ENCODE measurements at regions not wholly inside any gene's neighbourhood (a gene's known extent, or its start where the extent isn't known, plus 50 kb on each side); places are given as distances from the start of the nearest gene placed in this dataset.

DNA sequence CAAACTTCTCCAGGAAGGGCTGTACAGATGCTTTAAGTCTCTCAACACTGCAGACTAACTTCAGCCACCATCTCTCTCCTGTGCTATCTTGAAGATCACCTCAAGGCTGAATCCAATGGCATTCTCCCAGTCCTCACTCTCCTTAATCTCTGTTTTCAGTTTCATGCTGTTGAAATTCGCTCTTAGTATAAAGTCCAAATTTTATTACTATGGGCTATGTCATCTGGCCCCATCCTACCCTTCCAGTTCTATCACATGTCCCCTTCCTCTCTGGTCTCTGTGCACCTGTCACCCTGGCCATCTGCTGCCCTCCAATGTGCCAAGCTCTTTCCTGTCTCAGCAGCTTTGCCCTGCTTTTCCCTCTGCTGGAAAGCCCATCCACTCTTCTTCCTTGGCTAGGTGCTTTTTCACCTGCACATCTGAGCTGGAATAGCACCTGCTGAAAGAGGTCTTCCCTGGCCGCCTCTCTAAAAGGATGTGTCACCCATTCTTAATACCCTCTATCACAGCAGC lies 284.7 kb upstream of the MAP3K1 start:
- TF ChIP-seq TAF1 (IDR thresholded peaks at IDR 0.05; ENCODE audit: borderline replicate concordance, insufficient read depth, low read length) (no peak), FOXP2 (optimal IDR thresholded peaks at IDR 0.05; ENCODE audit: borderline replicate concordance, extremely low read depth, extremely low read length, insufficient read depth) (no peak), POLR2AphosphoS5 (IDR thresholded peaks at IDR 0.05; ENCODE audit: low read depth, low read length) (no peak), SIN3A (IDR thresholded peaks at IDR 0.05; ENCODE audit: borderline replicate concordance, insufficient read depth, low read length) (no peak)
- TF ChIP-seq, protein P1, sequence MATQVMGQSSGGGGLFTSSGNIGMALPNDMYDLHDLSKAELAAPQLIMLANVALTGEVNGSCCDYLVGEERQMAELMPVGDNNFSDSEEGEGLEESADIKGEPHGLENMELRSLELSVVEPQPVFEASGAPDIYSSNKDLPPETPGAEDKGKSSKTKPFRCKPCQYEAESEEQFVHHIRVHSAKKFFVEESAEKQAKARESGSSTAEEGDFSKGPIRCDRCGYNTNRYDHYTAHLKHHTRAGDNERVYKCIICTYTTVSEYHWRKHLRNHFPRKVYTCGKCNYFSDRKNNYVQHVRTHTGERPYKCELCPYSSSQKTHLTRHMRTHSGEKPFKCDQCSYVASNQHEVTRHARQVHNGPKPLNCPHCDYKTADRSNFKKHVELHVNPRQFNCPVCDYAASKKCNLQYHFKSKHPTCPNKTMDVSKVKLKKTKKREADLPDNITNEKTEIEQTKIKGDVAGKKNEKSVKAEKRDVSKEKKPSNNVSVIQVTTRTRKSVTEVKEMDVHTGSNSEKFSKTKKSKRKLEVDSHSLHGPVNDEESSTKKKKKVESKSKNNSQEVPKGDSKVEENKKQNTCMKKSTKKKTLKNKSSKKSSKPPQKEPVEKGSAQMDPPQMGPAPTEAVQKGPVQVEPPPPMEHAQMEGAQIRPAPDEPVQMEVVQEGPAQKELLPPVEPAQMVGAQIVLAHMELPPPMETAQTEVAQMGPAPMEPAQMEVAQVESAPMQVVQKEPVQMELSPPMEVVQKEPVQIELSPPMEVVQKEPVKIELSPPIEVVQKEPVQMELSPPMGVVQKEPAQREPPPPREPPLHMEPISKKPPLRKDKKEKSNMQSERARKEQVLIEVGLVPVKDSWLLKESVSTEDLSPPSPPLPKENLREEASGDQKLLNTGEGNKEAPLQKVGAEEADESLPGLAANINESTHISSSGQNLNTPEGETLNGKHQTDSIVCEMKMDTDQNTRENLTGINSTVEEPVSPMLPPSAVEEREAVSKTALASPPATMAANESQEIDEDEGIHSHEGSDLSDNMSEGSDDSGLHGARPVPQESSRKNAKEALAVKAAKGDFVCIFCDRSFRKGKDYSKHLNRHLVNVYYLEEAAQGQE (IDR thresholded peaks at IDR 0.05; ENCODE audit: insufficient read depth in 1 of 2, low read depth in 2 of 2, low read length in 2 of 2), result no peak

DNA sequence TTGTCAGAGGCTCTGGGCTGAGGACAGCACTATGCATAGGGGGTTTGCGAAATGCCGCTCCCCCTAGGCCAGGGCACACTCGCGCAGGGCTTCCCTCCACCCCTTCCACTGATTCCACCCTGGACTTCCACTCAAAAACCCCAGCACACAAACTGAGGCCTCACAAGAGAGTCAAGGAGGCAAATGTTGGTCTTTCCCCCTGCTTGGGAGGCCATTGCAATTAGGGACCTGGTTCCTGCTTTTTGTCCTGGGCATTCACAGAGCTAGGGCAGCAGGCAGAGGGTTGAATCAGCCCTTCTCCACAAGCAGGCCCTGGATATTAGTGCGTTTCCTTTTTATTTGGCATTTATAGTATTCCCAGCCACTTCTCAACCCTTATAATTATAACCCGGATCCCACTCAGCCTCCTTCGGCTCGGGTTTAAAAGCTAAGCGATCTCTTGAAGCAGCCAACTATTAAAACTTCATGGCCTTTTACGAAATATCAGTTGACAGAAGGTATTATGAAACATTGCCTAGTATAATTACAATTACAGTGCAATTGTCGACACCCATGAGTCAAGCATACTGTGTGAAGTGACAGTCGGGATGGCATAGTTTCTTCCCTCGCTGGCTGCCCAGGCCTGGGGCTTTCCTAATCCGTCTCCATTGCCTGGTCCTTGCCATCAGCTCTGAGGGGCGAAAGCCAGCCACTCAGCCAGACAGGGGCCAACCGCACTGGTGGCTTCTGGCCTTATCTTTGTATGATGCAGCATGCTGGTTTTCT lies 285.5 kb upstream of the MAP3K1 start:
- TF ChIP-seq FOXP2 (optimal IDR thresholded peaks at IDR 0.05; ENCODE audit: borderline replicate concordance, extremely low read depth, extremely low read length, insufficient read depth) (no peak), POLR2AphosphoS5 (IDR thresholded peaks at IDR 0.05; ENCODE audit: low read depth, low read length) (no peak)

DNA sequence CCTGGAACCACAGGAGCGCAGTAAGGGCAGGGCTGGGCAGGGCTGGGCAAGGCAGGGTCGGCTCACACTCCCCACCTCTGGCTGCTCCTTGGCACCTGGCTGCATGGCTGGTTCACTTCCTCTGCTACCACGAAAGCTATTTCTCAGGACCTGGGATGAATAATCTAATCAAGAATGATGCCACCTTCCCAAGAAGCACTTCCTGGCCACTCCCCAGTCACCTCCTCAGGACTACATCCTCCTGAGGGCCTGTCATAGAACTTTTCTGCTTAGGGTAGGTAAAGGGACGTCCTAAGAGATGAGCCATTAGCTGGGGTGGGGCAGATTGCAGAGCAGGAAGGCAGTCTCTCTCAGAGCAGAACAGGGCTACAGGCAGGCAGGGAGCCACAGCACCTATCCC lies 288.2 kb upstream of the MAP3K1 start:
- no peak for TF ChIP-seq SIN3A (IDR thresholded peaks at IDR 0.05; ENCODE audit: borderline replicate concordance, insufficient read depth, low read length)
- TF ChIP-seq, protein P1 (IDR thresholded peaks at IDR 0.05; ENCODE audit: insufficient read depth in 1 of 2, low read depth in 2 of 2, low read length in 2 of 2), result no peak
- no peak for TF ChIP-seq FOXP2 (optimal IDR thresholded peaks at IDR 0.05; ENCODE audit: borderline replicate concordance, extremely low read depth, extremely low read length, insufficient read depth)
- TF ChIP-seq TAF1 (IDR thresholded peaks at IDR 0.05; ENCODE audit: borderline replicate concordance, insufficient read depth, low read length), result no peak
- no peak for TF ChIP-seq POLR2AphosphoS5 (IDR thresholded peaks at IDR 0.05; ENCODE audit: low read depth, low read length)

DNA sequence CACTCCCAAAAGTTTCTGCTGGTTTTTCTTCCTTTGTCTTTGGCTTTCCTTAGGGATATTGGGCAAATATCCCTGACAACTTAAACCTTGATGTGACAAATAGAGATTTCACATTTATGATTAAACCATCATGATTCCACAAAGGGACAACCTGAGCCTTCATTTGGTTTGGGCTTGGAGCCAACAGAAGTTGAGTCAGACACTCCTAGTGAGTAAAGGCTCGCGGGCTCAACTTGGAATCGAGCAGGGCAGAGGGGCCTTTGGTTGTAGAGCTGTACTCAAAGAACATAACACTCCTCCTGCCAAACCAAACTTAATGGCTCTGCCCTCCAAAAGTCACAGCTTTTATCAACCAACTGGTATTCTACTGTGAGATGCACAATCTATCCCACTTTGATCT lies 290.2 kb upstream of the MAP3K1 start:
- TF ChIP-seq FOXP2 (optimal IDR thresholded peaks at IDR 0.05; ENCODE audit: borderline replicate concordance, extremely low read depth, extremely low read length, insufficient read depth), result no peak
- no peak for TF ChIP-seq SIN3A (IDR thresholded peaks at IDR 0.05; ENCODE audit: borderline replicate concordance, insufficient read depth, low read length)

DNA sequence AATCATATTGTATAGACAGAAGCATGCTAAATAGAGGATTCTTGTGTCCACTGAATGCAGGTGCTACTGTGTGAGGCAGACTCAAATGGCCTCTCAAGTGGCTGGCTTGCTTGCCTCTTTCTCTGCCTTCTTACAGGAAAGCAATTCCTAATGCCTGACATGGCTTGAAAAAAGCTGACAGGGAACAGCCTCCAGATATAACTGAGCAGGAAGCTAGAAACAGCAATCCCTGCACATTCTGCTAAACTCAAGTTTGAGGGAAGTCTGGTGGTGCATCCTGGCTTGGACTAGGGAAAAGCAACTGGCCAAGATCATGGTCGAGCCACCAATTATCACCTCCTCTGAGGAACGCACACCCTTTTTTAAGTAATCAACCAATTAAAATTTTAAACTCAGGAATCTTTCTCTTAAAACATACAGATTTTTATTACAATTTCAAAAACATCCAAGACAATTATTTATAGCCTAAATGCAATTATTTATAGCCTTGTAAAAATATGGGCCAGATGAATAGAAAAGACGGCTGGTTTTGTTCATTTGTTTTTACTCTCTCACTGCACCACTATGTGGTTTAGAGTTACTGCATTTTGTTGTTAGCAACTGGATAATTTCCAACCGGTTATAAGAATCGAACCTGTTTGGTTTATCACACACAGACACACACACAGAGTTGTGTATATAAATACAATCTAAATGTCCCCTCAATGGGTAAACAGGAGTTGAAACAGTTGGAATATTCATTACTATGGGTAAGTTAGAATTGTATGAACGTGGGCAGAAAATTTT lies 290.9 kb upstream of the ANKRD55 start:
- no peak for TF ChIP-seq POLR2AphosphoS5 (IDR thresholded peaks at IDR 0.05; ENCODE audit: low read depth, low read length)
- no peak for TF ChIP-seq TAF1 (IDR thresholded peaks at IDR 0.05; ENCODE audit: borderline replicate concordance, insufficient read depth, low read length)
- TF ChIP-seq SIN3A (IDR thresholded peaks at IDR 0.05; ENCODE audit: borderline replicate concordance, insufficient read depth, low read length), result no peak
- TF ChIP-seq, protein P1 (IDR thresholded peaks at IDR 0.05; ENCODE audit: insufficient read depth in 1 of 2, low read depth in 2 of 2, low read length in 2 of 2), result no peak
- no peak for TF ChIP-seq FOXP2 (optimal IDR thresholded peaks at IDR 0.05; ENCODE audit: borderline replicate concordance, extremely low read depth, extremely low read length, insufficient read depth)

DNA sequence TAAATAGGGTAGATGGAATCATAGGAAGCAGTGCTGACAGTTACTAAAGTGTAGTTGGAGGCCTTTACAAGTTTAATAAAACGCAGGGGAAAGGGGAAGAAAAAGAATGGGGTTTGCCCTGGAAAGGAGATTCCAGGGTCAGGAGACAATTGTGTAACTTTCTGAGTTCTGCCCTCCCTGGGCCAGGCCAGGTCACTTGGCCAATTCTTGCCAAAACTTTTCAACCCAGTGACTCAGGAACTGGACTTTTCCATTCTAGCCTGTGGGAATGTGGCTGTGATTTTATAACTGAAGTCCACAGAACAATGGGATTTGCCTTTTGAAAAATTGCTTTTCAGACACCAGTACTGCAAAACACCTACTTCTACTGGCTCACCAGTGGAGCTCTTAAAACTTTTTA lies 289.8 kb upstream of the ANKRD55 start:
- TF ChIP-seq, protein P1 (IDR thresholded peaks at IDR 0.05; ENCODE audit: insufficient read depth in 1 of 2, low read depth in 2 of 2, low read length in 2 of 2), result no peak
- TF ChIP-seq SIN3A (IDR thresholded peaks at IDR 0.05; ENCODE audit: borderline replicate concordance, insufficient read depth, low read length), result no peak
- TF ChIP-seq TAF1 (IDR thresholded peaks at IDR 0.05; ENCODE audit: borderline replicate concordance, insufficient read depth, low read length), result no peak
- TF ChIP-seq FOXP2 (optimal IDR thresholded peaks at IDR 0.05; ENCODE audit: borderline replicate concordance, extremely low read depth, extremely low read length, insufficient read depth), result no peak
- TF ChIP-seq POLR2AphosphoS5 (IDR thresholded peaks at IDR 0.05; ENCODE audit: low read depth, low read length), result no peak

Measured in PFSK-1 (cell line).